Liver (tissue), 8 donors: ENCODE measurements at regions not wholly inside any gene's neighbourhood (a gene's known extent, or its start where the extent isn't known, plus 50 kb on each side); places are given as distances from the start of the nearest gene placed in this dataset.

Experiments used
- DNase-seq: peaks from one replicate; pipeline ENCODE4 v3.0.0-alpha.2; 2017; ENCODE audit warnings: low spot score
- H3K27ac ChIP-seq, 2 donors: one replicate each; pipeline ENCODE4 v1.7.0; 2013; ENCODE audit warnings: inconsistent platforms in 2 of 2, low read length in 2 of 2, control low read depth in 1 of 2, low read depth in 1 of 2, mild to moderate bottlenecking in 1 of 2
- H3K27me3 ChIP-seq, 4 donors: one replicate each; pipeline versions ENCODE4 v1.6.1 to v1.7.0; 2013; ENCODE audit warnings: low read length in 3 of 4, inconsistent platforms in 1 of 4, mild to moderate bottlenecking in 1 of 4, moderate library complexity in 1 of 4; ENCODE audit not compliant: control insufficient read depth in 4 of 4, insufficient read depth in 4 of 4
- H3K36me3 ChIP-seq, 4 donors: one replicate each; pipeline versions ENCODE4 v1.6.1 to v1.7.0; 2013; ENCODE audit warnings: low read length in 3 of 4, mild to moderate bottlenecking in 3 of 4, low read depth in 1 of 4, moderate library complexity in 1 of 4; ENCODE audit not compliant: control insufficient read depth in 4 of 4, insufficient read depth in 3 of 4
- H3K4me1 ChIP-seq, 4 donors: one replicate each; pipeline versions ENCODE4 v1.6.1 to v1.7.0; 2013; ENCODE audit warnings: low read length in 3 of 4, mild to moderate bottlenecking in 3 of 4, moderate library complexity in 1 of 4; ENCODE audit not compliant: control insufficient read depth in 4 of 4, insufficient read depth in 4 of 4
- H3K4me3 ChIP-seq, 3 donors: one replicate each; pipeline versions ENCODE4 v1.6.1 to v1.7.0; 2013; ENCODE audit warnings: low read length in 3 of 3, control low read depth in 1 of 3, low read depth in 1 of 3, mild to moderate bottlenecking in 1 of 3
- H3K9ac ChIP-seq, 2 donors: one replicate each; pipeline ENCODE4 v1.7.0; 2013; ENCODE audit warnings: low read length in 2 of 2, mild to moderate bottlenecking in 2 of 2, moderate library complexity in 2 of 2, control low read depth in 1 of 2, low read depth in 1 of 2
- H3K9me3 ChIP-seq, 4 donors: one replicate each; pipeline versions ENCODE4 v1.6.1 to v1.7.0; 2013; ENCODE audit warnings: low read length in 3 of 4; ENCODE audit not compliant: control insufficient read depth in 4 of 4
- CTCF ChIP-seq: fragments of 150-350 bp; IDR thresholded peaks from 2 replicates; pipeline ENCODE4 v1.5.1; 2017; ENCODE audit warnings: improper control_type of control experiment, low read depth, low read length; ENCODE audit not compliant: missing input control
- EGR1 ChIP-seq, 2 donors: IDR thresholded peaks; 2 replicates each; pipeline ENCODE4 v1.6.1; 2016 to 2018; ENCODE audit warnings: antibody characterized with exemption in 2 of 2, low read depth in 2 of 2
- FOXA2 ChIP-seq: IDR thresholded peaks from 2 replicates; pipeline ENCODE4 v1.6.1; 2016; ENCODE audit warnings: antibody characterized with exemption
- GABPA ChIP-seq, 2 donors: IDR thresholded peaks in 1 of 2; conservative IDR thresholded peaks in 1 of 2; 2 replicates each; pipeline ENCODE4 v1.6.1; 2016; ENCODE audit warnings: antibody characterized with exemption in 2 of 2, mild to moderate bottlenecking in 1 of 2, moderate library complexity in 1 of 2
- HNF4A ChIP-seq, 2 donors: conservative IDR thresholded peaks; 2 replicates each; pipeline ENCODE4 v1.6.1; 2016; ENCODE audit warnings: antibody characterized with exemption in 2 of 2, mild to moderate bottlenecking in 2 of 2
- HNF4G ChIP-seq: IDR thresholded peaks from 2 replicates; pipeline ENCODE4 v1.6.1; 2016; ENCODE audit warnings: antibody characterized with exemption
- JUND ChIP-seq, 2 donors: IDR thresholded peaks; 2 replicates each; pipeline ENCODE4 v1.6.1; 2016; ENCODE audit warnings: antibody characterized with exemption in 2 of 2
- RXRA ChIP-seq, 2 donors: IDR thresholded peaks; 2 replicates each; pipeline ENCODE4 v1.6.1; 2017 to 2018; ENCODE audit warnings: antibody characterized with exemption in 2 of 2, mild to moderate bottlenecking in 1 of 2
- TAF1 ChIP-seq: conservative IDR thresholded peaks from 2 replicates; pipeline ENCODE4 v1.6.1; 2016; ENCODE audit warnings: antibody characterized with exemption, mild to moderate bottlenecking
- YY1 ChIP-seq: IDR thresholded peaks from 2 replicates; pipeline ENCODE4 v1.6.1; 2016; ENCODE audit warnings: antibody characterized with exemption, mild to moderate bottlenecking
- ZBTB33 ChIP-seq: IDR thresholded peaks from 2 replicates; pipeline ENCODE4 v1.6.1; 2016; ENCODE audit warnings: antibody characterized with exemption
- WGBS: extraction: QIAGEN DNeasy Blood & Tissue Kit; methylation state at CpG from one replicate; pipeline ENCODE4 v1.1.7; 2013; 5-methylcytosine and 5-hydroxymethylcytosine counted together
- TF ChIP-seq, protein P1 (sequence below): IDR thresholded peaks from 2 replicates; pipeline ENCODE4 v1.6.1; 2016; ENCODE audit warnings: antibody characterized with exemption, mild to moderate bottlenecking
- TF ChIP-seq, protein P2 (sequence below): IDR thresholded peaks from 2 replicates; pipeline ENCODE4 v1.6.1; 2016; ENCODE audit warnings: antibody characterized with exemption
- TF ChIP-seq, protein P3 (sequence below): IDR thresholded peaks from 2 replicates; pipeline ENCODE4 v1.6.1; 2016; ENCODE audit warnings: antibody characterized with exemption
- donor health status: healthy.
- donor health status: healthy.
- donor health status: healthy.
- donor health status: healthy.
- donor health status: healthy.

GRCh38 chr3:95511828-95512227, 1302.6 kb upstream of the EPHA6 start:
- DNase-seq: no peak
- no peak overlapping the region for H3K9ac ChIP-seq
- 96% methylated on average over 1 of the region's 1 CpG for WGBS
- no peaks in the 10 kb centered on the region for H3K36me3 ChIP-seq
- no peak for TF ChIP-seq HNF4A (conservative IDR thresholded peaks at IDR 0.05)
- no peak for TF ChIP-seq GABPA (IDR thresholded peaks at IDR 0.05 in 1 of 2, conservative IDR thresholded peaks at IDR 0.05 in 1 of 2)
- TF ChIP-seq, protein P1, sequence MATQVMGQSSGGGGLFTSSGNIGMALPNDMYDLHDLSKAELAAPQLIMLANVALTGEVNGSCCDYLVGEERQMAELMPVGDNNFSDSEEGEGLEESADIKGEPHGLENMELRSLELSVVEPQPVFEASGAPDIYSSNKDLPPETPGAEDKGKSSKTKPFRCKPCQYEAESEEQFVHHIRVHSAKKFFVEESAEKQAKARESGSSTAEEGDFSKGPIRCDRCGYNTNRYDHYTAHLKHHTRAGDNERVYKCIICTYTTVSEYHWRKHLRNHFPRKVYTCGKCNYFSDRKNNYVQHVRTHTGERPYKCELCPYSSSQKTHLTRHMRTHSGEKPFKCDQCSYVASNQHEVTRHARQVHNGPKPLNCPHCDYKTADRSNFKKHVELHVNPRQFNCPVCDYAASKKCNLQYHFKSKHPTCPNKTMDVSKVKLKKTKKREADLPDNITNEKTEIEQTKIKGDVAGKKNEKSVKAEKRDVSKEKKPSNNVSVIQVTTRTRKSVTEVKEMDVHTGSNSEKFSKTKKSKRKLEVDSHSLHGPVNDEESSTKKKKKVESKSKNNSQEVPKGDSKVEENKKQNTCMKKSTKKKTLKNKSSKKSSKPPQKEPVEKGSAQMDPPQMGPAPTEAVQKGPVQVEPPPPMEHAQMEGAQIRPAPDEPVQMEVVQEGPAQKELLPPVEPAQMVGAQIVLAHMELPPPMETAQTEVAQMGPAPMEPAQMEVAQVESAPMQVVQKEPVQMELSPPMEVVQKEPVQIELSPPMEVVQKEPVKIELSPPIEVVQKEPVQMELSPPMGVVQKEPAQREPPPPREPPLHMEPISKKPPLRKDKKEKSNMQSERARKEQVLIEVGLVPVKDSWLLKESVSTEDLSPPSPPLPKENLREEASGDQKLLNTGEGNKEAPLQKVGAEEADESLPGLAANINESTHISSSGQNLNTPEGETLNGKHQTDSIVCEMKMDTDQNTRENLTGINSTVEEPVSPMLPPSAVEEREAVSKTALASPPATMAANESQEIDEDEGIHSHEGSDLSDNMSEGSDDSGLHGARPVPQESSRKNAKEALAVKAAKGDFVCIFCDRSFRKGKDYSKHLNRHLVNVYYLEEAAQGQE: no peak
- TF ChIP-seq, protein P2, sequence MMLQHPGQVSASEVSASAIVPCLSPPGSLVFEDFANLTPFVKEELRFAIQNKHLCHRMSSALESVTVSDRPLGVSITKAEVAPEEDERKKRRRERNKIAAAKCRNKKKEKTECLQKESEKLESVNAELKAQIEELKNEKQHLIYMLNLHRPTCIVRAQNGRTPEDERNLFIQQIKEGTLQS: no peak
- no peak for TF ChIP-seq YY1
- no peak for TF ChIP-seq FOXA2
- no peak for TF ChIP-seq ZBTB33
- H3K9me3 ChIP-seq: no peaks in the 10 kb centered on the region
- H3K4me3 ChIP-seq: no peak overlapping the region
- H3K27ac ChIP-seq: no peak overlapping the region
- H3K27me3 ChIP-seq: no peaks in the 10 kb centered on the region
- H3K4me1 ChIP-seq: peaks cover 0 to 3% (median 0%) of the 10 kb centered on the region in 4 donors

DNA sequence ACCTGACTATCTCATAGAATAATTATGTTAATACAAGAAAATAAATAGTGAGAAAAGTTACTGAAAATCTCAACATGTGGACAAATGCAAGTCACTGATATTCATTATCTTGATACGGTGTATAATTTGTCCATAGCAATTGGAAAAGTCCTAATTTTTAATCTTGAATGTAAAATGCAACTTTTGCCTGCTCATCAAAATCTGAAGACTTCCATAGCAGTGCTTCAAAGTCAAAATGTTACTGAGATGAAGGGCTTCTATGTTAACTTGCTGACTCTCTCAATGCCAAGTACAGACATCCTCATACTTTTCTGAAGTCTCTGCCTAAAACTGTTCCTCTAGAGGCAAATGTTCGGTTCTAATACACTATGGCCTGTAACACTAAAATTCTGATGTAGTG, 1300.1 kb upstream of the EPHA6 start:
- WGBS: 85% methylated on average over 2 of the region's 2 CpGs
- TF ChIP-seq CTCF (no peak), TAF1 (no peak), HNF4G (no peak), RXRA (IDR thresholded peaks at IDR 0.05) (no peak), JUND (IDR thresholded peaks at IDR 0.05) (no peak), EGR1 (IDR thresholded peaks at IDR 0.05; ENCODE audit: low read depth in 2 of 2) (no peak), HNF4A (conservative IDR thresholded peaks at IDR 0.05) (no peak), GABPA (IDR thresholded peaks at IDR 0.05 in 1 of 2, conservative IDR thresholded peaks at IDR 0.05 in 1 of 2) (no peak), YY1 (no peak), FOXA2 (no peak)
- TF ChIP-seq, protein P1: no peak
- TF ChIP-seq, protein P3, sequence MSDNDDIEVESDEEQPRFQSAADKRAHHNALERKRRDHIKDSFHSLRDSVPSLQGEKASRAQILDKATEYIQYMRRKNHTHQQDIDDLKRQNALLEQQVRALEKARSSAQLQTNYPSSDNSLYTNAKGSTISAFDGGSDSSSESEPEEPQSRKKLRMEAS: no peak
- H3K4me1 ChIP-seq: peaks cover 0 to 3% (median 0%) of the 10 kb centered on the region in 4 donors

More for the DNA sequence above, 1300.1 kb upstream of the EPHA6 start:
- H3K9me3 ChIP-seq: no peaks in the 10 kb centered on the region
- H3K27me3 ChIP-seq: no peaks in the 10 kb centered on the region
- H3K9ac ChIP-seq: no peak overlapping the region
- no peaks in the 10 kb centered on the region for H3K36me3 ChIP-seq
- no peak overlapping the region for H3K4me3 ChIP-seq
- no peak overlapping the region for H3K27ac ChIP-seq
- no peak for DNase-seq
